ENCODE measurements at regions not wholly inside any gene's neighbourhood (a gene's known extent, or its start where the extent isn't known, plus 50 kb on each side); places are given as distances from the start of the nearest gene placed in this dataset.

GRCh38 chr4:155509555-155509954 is 132.8 kb upstream of the MAP9 start:
- no peak overlapping the region for H3K4me3 ChIP-seq
- no peaks in the 10 kb centered on the region for H3K36me3 ChIP-seq
- no peak overlapping the region for H3K27ac ChIP-seq
- H3K9me3 ChIP-seq, result no peaks in the 10 kb centered on the region
- H3K27me3 ChIP-seq, result no peaks in the 10 kb centered on the region
- no peak for DNase-seq (ENCODE audit: low spot score in 2 of 2)
- TF ChIP-seq, protein P1, sequence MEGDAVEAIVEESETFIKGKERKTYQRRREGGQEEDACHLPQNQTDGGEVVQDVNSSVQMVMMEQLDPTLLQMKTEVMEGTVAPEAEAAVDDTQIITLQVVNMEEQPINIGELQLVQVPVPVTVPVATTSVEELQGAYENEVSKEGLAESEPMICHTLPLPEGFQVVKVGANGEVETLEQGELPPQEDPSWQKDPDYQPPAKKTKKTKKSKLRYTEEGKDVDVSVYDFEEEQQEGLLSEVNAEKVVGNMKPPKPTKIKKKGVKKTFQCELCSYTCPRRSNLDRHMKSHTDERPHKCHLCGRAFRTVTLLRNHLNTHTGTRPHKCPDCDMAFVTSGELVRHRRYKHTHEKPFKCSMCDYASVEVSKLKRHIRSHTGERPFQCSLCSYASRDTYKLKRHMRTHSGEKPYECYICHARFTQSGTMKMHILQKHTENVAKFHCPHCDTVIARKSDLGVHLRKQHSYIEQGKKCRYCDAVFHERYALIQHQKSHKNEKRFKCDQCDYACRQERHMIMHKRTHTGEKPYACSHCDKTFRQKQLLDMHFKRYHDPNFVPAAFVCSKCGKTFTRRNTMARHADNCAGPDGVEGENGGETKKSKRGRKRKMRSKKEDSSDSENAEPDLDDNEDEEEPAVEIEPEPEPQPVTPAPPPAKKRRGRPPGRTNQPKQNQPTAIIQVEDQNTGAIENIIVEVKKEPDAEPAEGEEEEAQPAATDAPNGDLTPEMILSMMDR (IDR thresholded peaks at IDR 0.05), result no peak
- intact Hi-C loops (cut with DNase I), result no loop called here
- H3K4me1 ChIP-seq, result peaks cover 0 to 12% of the 10 kb centered on the region in 2 donors

DNA sequence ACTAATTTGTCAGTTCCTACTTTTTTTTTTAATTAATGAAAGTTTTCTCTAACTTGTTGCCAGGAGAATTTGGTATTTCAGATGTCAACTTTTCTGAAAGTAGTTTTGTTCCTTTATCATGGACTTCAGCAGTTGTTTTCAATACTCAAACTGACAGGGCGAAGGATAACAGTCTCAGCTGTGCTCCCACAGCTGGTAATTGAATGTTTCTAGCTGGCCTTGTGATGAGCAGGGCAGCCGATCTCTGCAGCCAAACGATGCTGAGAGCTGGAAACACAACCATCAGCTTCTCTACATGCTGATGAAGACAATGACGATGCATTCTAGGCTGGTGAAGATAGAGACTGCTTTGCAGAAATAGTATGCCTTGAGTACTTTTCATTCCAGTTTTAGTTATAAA is 130.0 kb upstream of the MAP9 start:
- no peak for DNase-seq (ENCODE audit: low spot score in 2 of 2)
- no peak overlapping the region for H3K27ac ChIP-seq
- H3K4me1 ChIP-seq, result peaks cover 0 to 7% of the 10 kb centered on the region in 2 donors
- H3K4me3 ChIP-seq, result no peak overlapping the region
- intact Hi-C loops (cut with DNase I), result no loop called here
- TF ChIP-seq, protein P1 (IDR thresholded peaks at IDR 0.05), result no peak
- no peaks in the 10 kb centered on the region for H3K36me3 ChIP-seq
- H3K27me3 ChIP-seq, result no peaks in the 10 kb centered on the region
- peaks cover 0 to 4% of the 10 kb centered on the region in 2 donors for H3K9me3 ChIP-seq

- H3K27me3 ChIP-seq, result no peaks in the 10 kb centered on the region
- intact Hi-C loops (cut with DNase I), result no loop called here
- H3K9me3 ChIP-seq, result peaks cover 0 to 4% of the 10 kb centered on the region in 2 donors
- no peaks in the 10 kb centered on the region for H3K36me3 ChIP-seq
- H3K4me3 ChIP-seq, result no peak overlapping the region
- no peak for DNase-seq (ENCODE audit: low spot score in 2 of 2)
- TF ChIP-seq, protein P1 (IDR thresholded peaks at IDR 0.05), result no peak
- H3K27ac ChIP-seq, result no peak overlapping the region
- H3K4me1 ChIP-seq, result peaks cover 0 to 3% of the 10 kb centered on the region in 2 donors
Observed at GRCh38 chr4:155505321-155505720, 128.6 kb upstream of the MAP9 start.

- TF ChIP-seq, protein P1 (IDR thresholded peaks at IDR 0.05), result no peak
- no peaks in the 10 kb centered on the region for H3K27me3 ChIP-seq
- no peaks in the 10 kb centered on the region for H3K9me3 ChIP-seq
- H3K27ac ChIP-seq, result no peak overlapping the region
- DNase-seq (ENCODE audit: low spot score in 2 of 2), result no peak
- H3K4me1 ChIP-seq, result no peaks in the 10 kb centered on the region
- H3K4me3 ChIP-seq, result no peak overlapping the region
- intact Hi-C loops (cut with DNase I), result no loop called here
- H3K36me3 ChIP-seq, result no peaks in the 10 kb centered on the region
Observed at GRCh38 chr4:155497306-155497705, 120.5 kb upstream of the MAP9 start.

- DNase-seq (ENCODE audit: low spot score in 2 of 2), result no peak
- H3K27me3 ChIP-seq, result no peaks in the 10 kb centered on the region
- TF ChIP-seq, protein P1 (IDR thresholded peaks at IDR 0.05), result no peak
- no peak overlapping the region for H3K27ac ChIP-seq
- no peaks in the 10 kb centered on the region for H3K4me1 ChIP-seq
- no peaks in the 10 kb centered on the region for H3K9me3 ChIP-seq
- intact Hi-C loops (cut with DNase I), result no loop called here
- H3K4me3 ChIP-seq, result no peak overlapping the region
- no peaks in the 10 kb centered on the region for H3K36me3 ChIP-seq
Observed at GRCh38 chr4:155496294-155496626, 119.5 kb upstream of the MAP9 start.

- H3K27me3 ChIP-seq, result no peaks in the 10 kb centered on the region
- no peaks in the 10 kb centered on the region for H3K9me3 ChIP-seq
- no peak overlapping the region for H3K27ac ChIP-seq
- TF ChIP-seq, protein P1 (IDR thresholded peaks at IDR 0.05), result no peak
- intact Hi-C loops (cut with DNase I), result no loop called here
- no peak overlapping the region for H3K4me3 ChIP-seq
- no peaks in the 10 kb centered on the region for H3K4me1 ChIP-seq
- no peak for DNase-seq (ENCODE audit: low spot score in 2 of 2)
- no peaks in the 10 kb centered on the region for H3K36me3 ChIP-seq
Observed at GRCh38 chr4:155495572-155496293, 119.0 kb upstream of the MAP9 start.

All from ascending aorta (tissue), 2 donors.